ENCODE measurements at regions not wholly inside any gene's neighbourhood (a gene's known extent, or its start where the extent isn't known, plus 50 kb on each side); places are given as distances from the start of the nearest gene placed in this dataset.
A peak's percentile ranks its signal among the peaks of the same experiment; 100 is the strongest.
"Not testable (repeated sequence)": the region's sequence is repeated elsewhere in the genome, so short reads cannot be mapped to it uniquely, and the experiment has no call there.

DNA sequence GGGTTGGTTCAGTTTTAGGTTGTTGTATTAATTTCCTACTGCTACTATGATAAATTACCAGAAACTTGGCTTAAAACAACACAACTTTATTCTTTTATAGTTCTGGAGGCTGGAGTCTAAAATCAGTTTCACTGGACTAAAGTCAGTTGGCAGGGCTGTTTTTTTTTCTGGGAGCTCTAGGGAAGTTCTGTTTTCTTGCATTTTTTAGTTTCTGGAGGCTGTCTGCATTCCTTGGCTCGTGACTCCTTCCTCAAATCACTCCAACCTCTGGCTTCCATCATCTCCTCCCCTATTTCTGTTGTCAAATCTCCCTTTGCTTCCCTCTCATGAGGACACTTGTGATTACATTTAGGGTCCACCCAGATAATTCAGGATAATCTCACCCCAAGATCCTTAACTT lies 51.3 kb upstream of the SUB1 start:
- intact Hi-C loops (cut with DNase I) = loop anchor here in 1 of 2 donors (1.0 kb wide), 1 partner anchor 51 kb away; the partner anchor contains the start of gene SUB1
- Histone ChIP-seq H3K4me1 (ENCODE audit: control insufficient read depth in 1 of 2, insufficient read depth in 2 of 2, low read length in 2 of 2) (peaks cover 0 to 6% of the 10 kb centered on the region in 2 donors), H3K9me3 (ENCODE audit: control insufficient read depth, low read length) (no peaks in the 10 kb centered on the region), H3K36me3 (ENCODE audit: control insufficient read depth in 1 of 2, insufficient read depth in 2 of 2, low read length in 1 of 2) (no peaks in the 10 kb centered on the region), H3K27me3 (ENCODE audit: control insufficient read depth in 1 of 2, insufficient read depth in 2 of 2, low read length in 1 of 2) (no peaks in the 10 kb centered on the region), H3K4me3 (ENCODE audit: low read length in 2 of 2) (no peak overlapping the region), H3K27ac (ENCODE audit: low read depth in 1 of 2, low read length in 2 of 2) (no peak overlapping the region)
- no peak for DNase-seq
- peak; percentile 37 for ATAC-seq (ENCODE audit: low FRiP score)
- 0% methylated on average over 1 of the region's 1 CpG for WGBS, 2 donors

- Histone ChIP-seq H3K9me3 (ENCODE audit: control insufficient read depth, low read length) (no peaks in the 10 kb centered on the region), H3K27me3 (ENCODE audit: control insufficient read depth in 1 of 2, insufficient read depth in 2 of 2, low read length in 1 of 2) (no peaks in the 10 kb centered on the region), H3K27ac (ENCODE audit: low read depth in 1 of 2, low read length in 2 of 2) (peak overlapping the region in 1 of 2 donors; percentile 75), H3K36me3 (ENCODE audit: control insufficient read depth in 1 of 2, insufficient read depth in 2 of 2, low read length in 1 of 2) (no peaks in the 10 kb centered on the region), H3K4me1 (ENCODE audit: control insufficient read depth in 1 of 2, insufficient read depth in 2 of 2, low read length in 2 of 2) (peaks cover 0 to 6% of the 10 kb centered on the region in 2 donors), H3K4me3 (ENCODE audit: low read length in 2 of 2) (no peak overlapping the region)
- peak; percentile 39 for ATAC-seq (ENCODE audit: low FRiP score)
- DNase-seq = peak in 1 of 2 donors; percentile 52
- 63 to 64% methylated on average over 8 of the region's 8 CpGs for WGBS, 2 donors
- intact Hi-C loops (cut with DNase I) = no loop called here
These were observed 53.4 kb upstream of the SUB1 start for GRCh38 chr5:32531885-32532520.

DNA sequence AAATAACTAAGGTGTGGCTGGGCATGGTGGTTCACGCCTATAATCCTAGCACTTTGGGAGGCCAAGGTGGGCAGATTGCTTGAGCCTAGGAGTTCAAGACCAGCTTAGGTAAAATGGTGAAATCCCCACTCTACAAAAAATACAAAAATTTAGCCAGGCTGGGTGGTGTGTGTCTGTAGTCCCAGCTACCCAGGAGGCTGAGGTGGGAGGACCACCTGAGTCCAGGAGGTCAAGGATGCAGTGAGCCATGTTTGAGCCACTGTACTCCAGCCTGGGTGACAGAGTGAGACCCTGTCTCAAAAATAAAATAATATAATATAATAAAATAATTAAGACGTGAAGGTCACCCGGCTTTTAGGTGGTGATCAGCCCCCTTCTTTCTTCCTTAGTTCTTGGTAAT lies 58.0 kb upstream of the SUB1 start:
- intact Hi-C loops (cut with DNase I); H3K27me3 ChIP-seq (ENCODE audit: control insufficient read depth in 1 of 2, insufficient read depth in 2 of 2, low read length in 1 of 2); H3K27ac ChIP-seq (ENCODE audit: low read depth in 1 of 2, low read length in 2 of 2); H3K36me3 ChIP-seq (ENCODE audit: control insufficient read depth in 1 of 2, insufficient read depth in 2 of 2, low read length in 1 of 2); H3K4me1 ChIP-seq (ENCODE audit: control insufficient read depth in 1 of 2, insufficient read depth in 2 of 2, low read length in 2 of 2); H3K9me3 ChIP-seq (ENCODE audit: control insufficient read depth, low read length); ATAC-seq (ENCODE audit: low FRiP score); DNase-seq; H3K4me3 ChIP-seq (ENCODE audit: low read length in 2 of 2): not testable (repeated sequence)
- 93 to 95% methylated on average over 3 of the region's 3 CpGs for WGBS, 2 donors

- Histone ChIP-seq H3K27ac (ENCODE audit: low read depth in 1 of 2, low read length in 2 of 2) (no peak overlapping the region), H3K4me1 (ENCODE audit: control insufficient read depth in 1 of 2, insufficient read depth in 2 of 2, low read length in 2 of 2) (peaks cover 0 to 2% of the 10 kb centered on the region in 2 donors), H3K4me3 (ENCODE audit: low read length in 2 of 2) (no peak overlapping the region), H3K36me3 (ENCODE audit: control insufficient read depth in 1 of 2, insufficient read depth in 2 of 2, low read length in 1 of 2) (no peaks in the 10 kb centered on the region), H3K9me3 (ENCODE audit: control insufficient read depth, low read length) (no peaks in the 10 kb centered on the region), H3K27me3 (ENCODE audit: control insufficient read depth in 1 of 2, insufficient read depth in 2 of 2, low read length in 1 of 2) (no peaks in the 10 kb centered on the region)
- intact Hi-C loops (cut with DNase I) = no loop called here
- 6 to 8% methylated on average over 1 of the region's 1 CpG for WGBS, 2 donors
- DNase-seq (no peak), ATAC-seq (ENCODE audit: low FRiP score) (no peak)
These were observed 58.5 kb upstream of the SUB1 start for GRCh38 chr5:32526810-32527209.

DNA sequence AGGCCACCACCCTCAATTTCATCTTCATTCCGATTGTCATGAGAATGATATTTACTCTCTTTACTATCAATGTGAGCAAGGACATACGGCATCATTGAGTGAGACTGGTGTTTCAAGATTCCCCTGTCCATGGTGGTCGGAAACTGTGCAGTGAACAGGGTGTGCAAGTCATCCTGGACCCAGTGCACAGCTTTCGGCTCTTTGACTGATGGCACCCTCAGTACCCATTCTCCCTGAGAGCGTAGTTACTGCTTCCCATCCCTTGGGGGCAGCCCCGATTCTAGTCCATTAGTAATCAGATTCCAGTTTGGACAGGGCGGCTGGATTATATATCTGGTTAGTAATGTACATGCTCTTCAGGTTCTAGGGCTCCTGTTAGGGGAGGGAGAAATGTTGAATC lies 61.7 kb upstream of the SUB1 start:
- H3K9me3 ChIP-seq (ENCODE audit: control insufficient read depth, low read length) = no peaks in the 10 kb centered on the region
- H3K27ac ChIP-seq (ENCODE audit: low read depth in 1 of 2, low read length in 2 of 2) = no peak overlapping the region
- no peaks in the 10 kb centered on the region for H3K27me3 ChIP-seq (ENCODE audit: control insufficient read depth in 1 of 2, insufficient read depth in 2 of 2, low read length in 1 of 2)
- no peaks in the 10 kb centered on the region for H3K4me1 ChIP-seq (ENCODE audit: control insufficient read depth in 1 of 2, insufficient read depth in 2 of 2, low read length in 2 of 2)
- H3K4me3 ChIP-seq (ENCODE audit: low read length in 2 of 2) = no peak overlapping the region
- DNase-seq (no peak), ATAC-seq (ENCODE audit: low FRiP score) (no peak)
- intact Hi-C loops (cut with DNase I) = no loop called here
- WGBS, 2 donors = 89 to 90% methylated on average over 7 of the region's 7 CpGs
- H3K36me3 ChIP-seq (ENCODE audit: control insufficient read depth in 1 of 2, insufficient read depth in 2 of 2, low read length in 1 of 2) = no peaks in the 10 kb centered on the region

DNA sequence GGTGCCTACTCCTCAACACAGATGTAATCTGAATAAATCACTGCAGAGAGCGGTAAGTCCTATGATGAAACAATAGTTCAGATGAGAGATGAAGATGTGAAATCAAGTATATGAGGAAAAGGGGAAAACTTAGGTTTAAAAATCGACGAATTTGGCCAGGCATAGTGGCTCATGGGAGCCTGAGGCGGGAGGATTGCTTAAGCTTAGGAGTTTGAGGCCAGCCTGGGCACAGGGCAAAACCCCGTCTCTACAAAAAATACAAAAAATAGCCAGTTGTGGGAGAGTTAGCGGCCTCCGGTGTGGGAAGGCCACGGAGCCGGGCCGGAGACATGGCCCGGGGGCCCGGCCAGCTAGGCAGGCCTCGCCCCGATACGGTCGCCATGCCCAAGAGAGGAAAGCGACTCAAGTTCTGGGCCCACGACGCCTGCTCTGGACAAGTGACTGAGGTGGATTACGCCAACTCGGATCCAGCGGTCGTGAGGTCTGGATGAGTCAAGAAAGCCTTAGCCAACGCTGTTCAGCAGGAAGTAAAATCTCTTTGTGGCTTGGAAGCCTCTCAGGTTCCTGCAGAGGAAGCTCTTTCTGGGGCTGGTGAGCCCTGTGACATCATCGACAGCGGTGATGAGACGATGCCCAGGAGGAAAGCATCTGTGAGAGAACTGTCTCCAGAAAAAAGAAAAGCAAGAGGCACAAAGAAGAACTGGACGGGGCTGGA lies 62.8 kb upstream of the SUB1 start:
- H3K9me3 ChIP-seq (ENCODE audit: control insufficient read depth, low read length) = no peaks in the 10 kb centered on the region
- H3K27ac ChIP-seq (ENCODE audit: low read depth in 1 of 2, low read length in 2 of 2) = no peak overlapping the region
- 87 to 91% methylated on average over 28 of the region's 28 CpGs for WGBS, 2 donors
- ATAC-seq (ENCODE audit: low FRiP score) (no peak), DNase-seq (peak in 1 of 2 donors; percentile 75)
- no peak overlapping the region for H3K4me3 ChIP-seq (ENCODE audit: low read length in 2 of 2)
- no peaks in the 10 kb centered on the region for H3K36me3 ChIP-seq (ENCODE audit: control insufficient read depth in 1 of 2, insufficient read depth in 2 of 2, low read length in 1 of 2)
- intact Hi-C loops (cut with DNase I) = no loop called here
- H3K4me1 ChIP-seq (ENCODE audit: control insufficient read depth in 1 of 2, insufficient read depth in 2 of 2, low read length in 2 of 2) = no peaks in the 10 kb centered on the region
- no peaks in the 10 kb centered on the region for H3K27me3 ChIP-seq (ENCODE audit: control insufficient read depth in 1 of 2, insufficient read depth in 2 of 2, low read length in 1 of 2)

DNA sequence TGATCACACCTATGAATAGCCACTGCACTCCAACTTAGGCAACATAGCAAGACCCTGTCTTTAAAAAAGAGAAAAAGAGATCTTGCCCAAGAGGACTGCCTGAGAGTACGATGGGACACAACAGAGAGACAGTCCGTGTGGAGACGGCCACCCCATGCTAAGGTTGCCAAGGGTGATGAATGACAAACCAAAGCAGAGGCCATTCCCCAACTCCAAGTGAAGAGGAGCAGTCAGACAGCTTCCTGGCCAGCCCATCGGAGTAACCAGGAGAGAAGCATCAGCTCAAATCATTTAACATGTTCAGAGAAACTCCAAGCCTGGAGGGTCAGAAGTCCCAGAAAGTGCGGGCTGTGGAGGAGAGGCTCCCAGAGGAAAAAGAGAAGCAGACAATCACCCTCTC lies 63.9 kb upstream of the SUB1 start:
- no peaks in the 10 kb centered on the region for H3K27me3 ChIP-seq (ENCODE audit: control insufficient read depth in 1 of 2, insufficient read depth in 2 of 2, low read length in 1 of 2)
- intact Hi-C loops (cut with DNase I) = no loop called here
- ATAC-seq (ENCODE audit: low FRiP score) (no peak), DNase-seq (no peak)
- no peak overlapping the region for H3K27ac ChIP-seq (ENCODE audit: low read depth in 1 of 2, low read length in 2 of 2)
- 79 to 80% methylated on average over 5 of the region's 5 CpGs for WGBS, 2 donors
- H3K4me1 ChIP-seq (ENCODE audit: control insufficient read depth in 1 of 2, insufficient read depth in 2 of 2, low read length in 2 of 2) = no peaks in the 10 kb centered on the region
- H3K9me3 ChIP-seq (ENCODE audit: control insufficient read depth, low read length) = no peaks in the 10 kb centered on the region
- H3K4me3 ChIP-seq (ENCODE audit: low read length in 2 of 2) = no peak overlapping the region
- H3K36me3 ChIP-seq (ENCODE audit: control insufficient read depth in 1 of 2, insufficient read depth in 2 of 2, low read length in 1 of 2) = no peaks in the 10 kb centered on the region

DNA sequence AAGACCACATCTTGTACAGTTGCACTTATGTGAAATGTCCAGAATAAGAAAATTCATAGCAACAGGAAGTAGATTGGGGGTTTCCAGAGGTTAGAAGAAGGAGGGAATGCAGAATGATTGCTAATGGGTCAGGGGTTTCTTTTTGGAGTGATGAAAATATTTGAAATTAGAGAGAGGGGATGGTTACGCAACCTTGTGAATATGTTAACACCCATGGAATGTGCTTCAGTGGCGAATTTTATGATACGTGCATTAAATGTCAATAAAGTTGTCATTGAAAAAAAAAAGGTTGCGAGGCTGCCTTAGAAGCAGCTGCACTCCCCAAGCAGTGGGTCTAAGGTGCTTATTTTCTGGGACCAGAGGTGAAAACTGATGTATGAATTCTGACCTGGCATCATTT lies 64.4 kb upstream of the SUB1 start:
- Histone ChIP-seq H3K27ac (ENCODE audit: low read depth in 1 of 2, low read length in 2 of 2) (no peak overlapping the region), H3K27me3 (ENCODE audit: control insufficient read depth in 1 of 2, insufficient read depth in 2 of 2, low read length in 1 of 2) (no peaks in the 10 kb centered on the region), H3K9me3 (ENCODE audit: control insufficient read depth, low read length) (no peaks in the 10 kb centered on the region), H3K4me3 (ENCODE audit: low read length in 2 of 2) (no peak overlapping the region), H3K4me1 (ENCODE audit: control insufficient read depth in 1 of 2, insufficient read depth in 2 of 2, low read length in 2 of 2) (no peaks in the 10 kb centered on the region), H3K36me3 (ENCODE audit: control insufficient read depth in 1 of 2, insufficient read depth in 2 of 2, low read length in 1 of 2) (no peaks in the 10 kb centered on the region)
- DNase-seq (no peak), ATAC-seq (ENCODE audit: low FRiP score) (no peak)
- intact Hi-C loops (cut with DNase I) = no loop called here
- 91 to 94% methylated on average over 4 of the region's 4 CpGs for WGBS, 2 donors

GRCh38 chr5:32520356-32520755 lies 65.0 kb upstream of the SUB1 start:
- H3K4me3 ChIP-seq (ENCODE audit: low read length in 2 of 2) = no peak overlapping the region
- 38 to 43% methylated on average over 5 of the region's 5 CpGs for WGBS, 2 donors

More at GRCh38 chr5:32520356-32520755, 65.0 kb upstream of the SUB1 start:
- H3K36me3 ChIP-seq (ENCODE audit: control insufficient read depth in 1 of 2, insufficient read depth in 2 of 2, low read length in 1 of 2) = no peaks in the 10 kb centered on the region
- H3K27ac ChIP-seq (ENCODE audit: low read depth in 1 of 2, low read length in 2 of 2) = no peak overlapping the region
- no peak for ATAC-seq (ENCODE audit: low FRiP score)
- DNase-seq = no peak
- H3K4me1 ChIP-seq (ENCODE audit: control insufficient read depth in 1 of 2, insufficient read depth in 2 of 2, low read length in 2 of 2) = no peaks in the 10 kb centered on the region
- H3K27me3 ChIP-seq (ENCODE audit: control insufficient read depth in 1 of 2, insufficient read depth in 2 of 2, low read length in 1 of 2) = no peaks in the 10 kb centered on the region
- H3K9me3 ChIP-seq (ENCODE audit: control insufficient read depth, low read length) = no peaks in the 10 kb centered on the region
- intact Hi-C loops (cut with DNase I) = no loop called here
